K562 (cell line): ENCODE measurements at regions not wholly inside any gene's neighbourhood (a gene's known extent, or its start where the extent isn't known, plus 50 kb on each side); places are given as distances from the start of the nearest gene placed in this dataset.

ENCODE experiments used
- PHTF2 ChIP-seq: fragments of 250-450 bp; sonication (Bioruptor Pico); IDR thresholded peaks from 2 replicates; pipeline ENCODE4 v1.5.0; 2021; ENCODE audit warnings: mild to moderate bottlenecking
- TAF1 ChIP-seq: IDR thresholded peaks from 2 replicates; pipeline ENCODE4 v1.6.1; 2011; ENCODE audit warnings: mild to moderate bottlenecking, low read length, moderate library complexity; ENCODE audit not compliant: insufficient read depth, control insufficient read depth, severe bottlenecking; ENCODE audit errors: extremely low read depth
- TBL1XR1 ChIP-seq, 2 experiments: IDR thresholded peaks; 2 replicates each; pipeline ENCODE4 v1.6.1; 2012; ENCODE audit warnings: improper control_type of control experiment in 2 of 2, low read length in 2 of 2, mild to moderate bottlenecking in 1 of 2
- ZC3H8 ChIP-seq: fragments of 450-650 bp; IDR thresholded peaks from 2 replicates; pipeline ENCODE4 v1.6.1; 2017
- TF ChIP-seq, protein P1 (sequence below), 3 experiments: IDR thresholded peaks in 2 of 3; conservative IDR thresholded peaks in 1 of 3; 2 replicates each; pipeline ENCODE4 v1.5.1; 2011 to 2012; ENCODE audit warnings: low read length in 3 of 3, mild to moderate bottlenecking in 3 of 3, control low read depth in 2 of 3, improper control_type of control experiment in 1 of 3, inconsistent platforms in 1 of 3, low read depth in 1 of 3, mixed read lengths in 1 of 3, moderate library complexity in 1 of 3; ENCODE audit not compliant: insufficient read depth in 2 of 3
- TF ChIP-seq, protein P2 (sequence below): fragments of 450-650 bp; formaldehyde crosslinking; IDR thresholded peaks from 2 replicates; pipeline ENCODE4 v1.4.0; 2022; ENCODE audit warnings: missing genetic modification characterization
- TF ChIP-seq, protein P3 (sequence below): sonication (generic); formaldehyde crosslinking; IDR thresholded peaks from 2 replicates; pipeline ENCODE4 v1.8.0; 2023; ENCODE audit warnings: missing genetic modification reagents, mild to moderate bottlenecking, borderline replicate concordance
- TF ChIP-seq, protein P4 (sequence below): fragments of 450-650 bp; formaldehyde crosslinking; IDR thresholded peaks from 2 replicates; pipeline ENCODE4 v1.4.0; 2022; ENCODE audit warnings: missing genetic modification characterization

DNA sequence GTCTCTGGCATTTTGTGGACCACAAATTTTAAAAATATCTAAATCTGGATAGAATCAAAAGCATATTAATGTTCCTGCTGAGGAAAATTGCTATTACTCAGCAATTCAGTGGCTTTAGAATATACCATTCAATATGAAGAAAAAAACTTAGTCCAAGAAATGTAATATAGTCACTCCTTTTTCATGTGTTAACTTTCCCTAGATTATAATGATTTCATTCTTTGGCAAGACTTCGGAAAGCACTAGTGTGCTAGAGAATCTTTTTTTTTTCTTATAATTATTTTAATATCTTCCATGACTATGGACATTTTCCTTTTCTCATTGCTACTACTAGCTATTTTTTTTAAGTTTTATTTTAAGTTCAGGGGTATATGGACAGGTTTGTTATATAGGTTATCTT lies 102.4 kb upstream of the FAM174A start:
- TF ChIP-seq, protein P1, sequence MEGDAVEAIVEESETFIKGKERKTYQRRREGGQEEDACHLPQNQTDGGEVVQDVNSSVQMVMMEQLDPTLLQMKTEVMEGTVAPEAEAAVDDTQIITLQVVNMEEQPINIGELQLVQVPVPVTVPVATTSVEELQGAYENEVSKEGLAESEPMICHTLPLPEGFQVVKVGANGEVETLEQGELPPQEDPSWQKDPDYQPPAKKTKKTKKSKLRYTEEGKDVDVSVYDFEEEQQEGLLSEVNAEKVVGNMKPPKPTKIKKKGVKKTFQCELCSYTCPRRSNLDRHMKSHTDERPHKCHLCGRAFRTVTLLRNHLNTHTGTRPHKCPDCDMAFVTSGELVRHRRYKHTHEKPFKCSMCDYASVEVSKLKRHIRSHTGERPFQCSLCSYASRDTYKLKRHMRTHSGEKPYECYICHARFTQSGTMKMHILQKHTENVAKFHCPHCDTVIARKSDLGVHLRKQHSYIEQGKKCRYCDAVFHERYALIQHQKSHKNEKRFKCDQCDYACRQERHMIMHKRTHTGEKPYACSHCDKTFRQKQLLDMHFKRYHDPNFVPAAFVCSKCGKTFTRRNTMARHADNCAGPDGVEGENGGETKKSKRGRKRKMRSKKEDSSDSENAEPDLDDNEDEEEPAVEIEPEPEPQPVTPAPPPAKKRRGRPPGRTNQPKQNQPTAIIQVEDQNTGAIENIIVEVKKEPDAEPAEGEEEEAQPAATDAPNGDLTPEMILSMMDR (IDR thresholded peaks at IDR 0.05 in 2 of 3, conservative IDR thresholded peaks at IDR 0.05 in 1 of 3; ENCODE audit: insufficient read depth in 2 of 3, low read depth in 1 of 3, low read length in 3 of 3): no peak
- TF ChIP-seq TBL1XR1 (IDR thresholded peaks at IDR 0.05; ENCODE audit: low read length in 2 of 2): no peak
- TF ChIP-seq, protein P2, sequence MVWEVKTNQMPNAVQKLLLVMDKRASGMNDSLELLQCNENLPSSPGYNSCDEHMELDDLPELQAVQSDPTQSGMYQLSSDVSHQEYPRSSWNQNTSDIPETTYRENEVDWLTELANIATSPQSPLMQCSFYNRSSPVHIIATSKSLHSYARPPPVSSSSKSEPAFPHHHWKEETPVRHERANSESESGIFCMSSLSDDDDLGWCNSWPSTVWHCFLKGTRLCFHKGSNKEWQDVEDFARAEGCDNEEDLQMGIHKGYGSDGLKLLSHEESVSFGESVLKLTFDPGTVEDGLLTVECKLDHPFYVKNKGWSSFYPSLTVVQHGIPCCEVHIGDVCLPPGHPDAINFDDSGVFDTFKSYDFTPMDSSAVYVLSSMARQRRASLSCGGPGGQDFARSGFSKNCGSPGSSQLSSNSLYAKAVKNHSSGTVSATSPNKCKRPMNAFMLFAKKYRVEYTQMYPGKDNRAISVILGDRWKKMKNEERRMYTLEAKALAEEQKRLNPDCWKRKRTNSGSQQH (CRISPR knock-in tag): no peak
- no peak for TF ChIP-seq PHTF2 (CRISPR knock-in tag)
- no peak for TF ChIP-seq ZC3H8
- TF ChIP-seq, protein P3, sequence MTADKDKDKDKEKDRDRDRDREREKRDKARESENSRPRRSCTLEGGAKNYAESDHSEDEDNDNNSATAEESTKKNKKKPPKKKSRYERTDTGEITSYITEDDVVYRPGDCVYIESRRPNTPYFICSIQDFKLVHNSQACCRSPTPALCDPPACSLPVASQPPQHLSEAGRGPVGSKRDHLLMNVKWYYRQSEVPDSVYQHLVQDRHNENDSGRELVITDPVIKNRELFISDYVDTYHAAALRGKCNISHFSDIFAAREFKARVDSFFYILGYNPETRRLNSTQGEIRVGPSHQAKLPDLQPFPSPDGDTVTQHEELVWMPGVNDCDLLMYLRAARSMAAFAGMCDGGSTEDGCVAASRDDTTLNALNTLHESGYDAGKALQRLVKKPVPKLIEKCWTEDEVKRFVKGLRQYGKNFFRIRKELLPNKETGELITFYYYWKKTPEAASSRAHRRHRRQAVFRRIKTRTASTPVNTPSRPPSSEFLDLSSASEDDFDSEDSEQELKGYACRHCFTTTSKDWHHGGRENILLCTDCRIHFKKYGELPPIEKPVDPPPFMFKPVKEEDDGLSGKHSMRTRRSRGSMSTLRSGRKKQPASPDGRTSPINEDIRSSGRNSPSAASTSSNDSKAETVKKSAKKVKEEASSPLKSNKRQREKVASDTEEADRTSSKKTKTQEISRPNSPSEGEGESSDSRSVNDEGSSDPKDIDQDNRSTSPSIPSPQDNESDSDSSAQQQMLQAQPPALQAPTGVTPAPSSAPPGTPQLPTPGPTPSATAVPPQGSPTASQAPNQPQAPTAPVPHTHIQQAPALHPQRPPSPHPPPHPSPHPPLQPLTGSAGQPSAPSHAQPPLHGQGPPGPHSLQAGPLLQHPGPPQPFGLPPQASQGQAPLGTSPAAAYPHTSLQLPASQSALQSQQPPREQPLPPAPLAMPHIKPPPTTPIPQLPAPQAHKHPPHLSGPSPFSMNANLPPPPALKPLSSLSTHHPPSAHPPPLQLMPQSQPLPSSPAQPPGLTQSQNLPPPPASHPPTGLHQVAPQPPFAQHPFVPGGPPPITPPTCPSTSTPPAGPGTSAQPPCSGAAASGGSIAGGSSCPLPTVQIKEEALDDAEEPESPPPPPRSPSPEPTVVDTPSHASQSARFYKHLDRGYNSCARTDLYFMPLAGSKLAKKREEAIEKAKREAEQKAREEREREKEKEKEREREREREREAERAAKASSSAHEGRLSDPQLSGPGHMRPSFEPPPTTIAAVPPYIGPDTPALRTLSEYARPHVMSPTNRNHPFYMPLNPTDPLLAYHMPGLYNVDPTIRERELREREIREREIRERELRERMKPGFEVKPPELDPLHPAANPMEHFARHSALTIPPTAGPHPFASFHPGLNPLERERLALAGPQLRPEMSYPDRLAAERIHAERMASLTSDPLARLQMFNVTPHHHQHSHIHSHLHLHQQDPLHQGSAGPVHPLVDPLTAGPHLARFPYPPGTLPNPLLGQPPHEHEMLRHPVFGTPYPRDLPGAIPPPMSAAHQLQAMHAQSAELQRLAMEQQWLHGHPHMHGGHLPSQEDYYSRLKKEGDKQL: no peak
- TF ChIP-seq TAF1: no peak
- TF ChIP-seq, protein P4, sequence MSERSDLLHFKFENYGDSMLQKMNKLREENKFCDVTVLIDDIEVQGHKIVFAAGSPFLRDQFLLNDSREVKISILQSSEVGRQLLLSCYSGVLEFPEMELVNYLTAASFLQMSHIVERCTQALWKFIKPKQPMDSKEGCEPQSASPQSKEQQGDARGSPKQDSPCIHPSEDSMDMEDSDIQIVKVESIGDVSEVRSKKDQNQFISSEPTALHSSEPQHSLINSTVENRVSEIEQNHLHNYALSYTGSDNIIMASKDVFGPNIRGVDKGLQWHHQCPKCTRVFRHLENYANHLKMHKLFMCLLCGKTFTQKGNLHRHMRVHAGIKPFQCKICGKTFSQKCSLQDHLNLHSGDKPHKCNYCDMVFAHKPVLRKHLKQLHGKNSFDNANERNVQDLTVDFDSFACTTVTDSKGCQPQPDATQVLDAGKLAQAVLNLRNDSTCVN (CRISPR knock-in tag): no peak
